Right cardiac atrium (tissue), 5 donors: ENCODE measurements at regions not wholly inside any gene's neighbourhood (a gene's known extent, or its start where the extent isn't known, plus 50 kb on each side); places are given as distances from the start of the nearest gene placed in this dataset.

Experiments
- ATAC-seq, 2 donors: fragments of 200-7000 bp; cut with Tn5 transposase; one replicate each; pipeline versions ENCODE4 v1.8.0 to v1.9.1; 2020; ENCODE audit warnings: moderate library complexity in 2 of 2, mild to moderate bottlenecking in 1 of 2
- DNase-seq, 3 donors: peaks; one replicate each; pipeline ENCODE4 v3.0.0-alpha.2; 2020
- H3K27ac ChIP-seq: one replicate; pipeline ENCODE4 v1.5.1; 2013; ENCODE audit warnings: mild to moderate bottlenecking, low read length, control low read depth, moderate library complexity
- H3K27me3 ChIP-seq: one replicate; pipeline ENCODE4 v1.6.1; 2013; ENCODE audit not compliant: control insufficient read depth, insufficient read depth
- H3K4me1 ChIP-seq: one replicate; pipeline ENCODE4 v1.6.1; 2013; ENCODE audit warnings: low read length; ENCODE audit not compliant: control insufficient read depth, insufficient read depth
- H3K4me3 ChIP-seq: one replicate; pipeline ENCODE4 v1.5.1; 2013; ENCODE audit warnings: low read length, control low read depth
- H3K9me3 ChIP-seq: one replicate; pipeline ENCODE4 v1.6.1; 2013; ENCODE audit warnings: low read length; ENCODE audit not compliant: control insufficient read depth
- WGBS: extraction: QIAGEN DNeasy Blood & Tissue Kit; methylation state at CpG from one replicate; pipeline ENCODE4 v1.1.7; 2013; 5-methylcytosine and 5-hydroxymethylcytosine counted together
- intact Hi-C, 4 donors: fragments of 100-400 bp; cut with DNase I; formaldehyde crosslinking; loops; one replicate each; pipeline versions ENCODE4 v1.11.0 to v1.14.0; 2022 to 2023
- donor health status: healthy with polysubstance abuse.
- donor health status: DM: no; HTN: yes; CAD: no.
- donor health status: DM: no; HTN: no; CAD: no.
- donor health status: DM: no; HTN: yes; CAD: no; lungs with severe emphysema.
- donor health status: DM: yes; HTN: yes; CAD: no.

DNA sequence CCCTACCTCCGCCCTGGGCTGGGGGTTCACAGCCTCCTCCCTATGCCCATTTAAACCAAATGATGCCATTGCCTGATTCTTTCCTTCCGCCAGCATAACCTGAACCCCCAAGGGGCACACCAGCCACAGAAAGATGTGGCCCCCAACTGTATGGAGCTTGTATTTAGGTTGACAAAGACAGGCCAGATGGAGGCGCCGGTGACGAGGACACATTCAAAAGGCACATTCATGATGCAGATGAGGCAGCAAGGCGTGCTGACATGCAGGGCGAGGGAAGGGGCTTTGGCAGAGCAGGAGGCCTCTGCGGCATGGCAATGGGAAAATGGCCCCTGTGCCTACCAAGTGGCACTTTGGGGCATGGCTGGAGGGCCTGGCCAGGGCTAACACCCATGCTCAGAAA, 112.2 kb downstream of the RFLNA start:
- 96% methylated on average over 8 of the region's 8 CpGs for WGBS
- DNase-seq = peak in 1 of 3 donors; percentile 47
- Histone ChIP-seq H3K27me3 (no peaks in the 10 kb centered on the region), H3K27ac (no peak overlapping the region), H3K9me3 (no peaks in the 10 kb centered on the region), H3K4me1 (peaks cover 22% of the 10 kb centered on the region), H3K4me3 (no peak overlapping the region)
- intact Hi-C loops = no loop called here
- ATAC-seq = no peak

DNA sequence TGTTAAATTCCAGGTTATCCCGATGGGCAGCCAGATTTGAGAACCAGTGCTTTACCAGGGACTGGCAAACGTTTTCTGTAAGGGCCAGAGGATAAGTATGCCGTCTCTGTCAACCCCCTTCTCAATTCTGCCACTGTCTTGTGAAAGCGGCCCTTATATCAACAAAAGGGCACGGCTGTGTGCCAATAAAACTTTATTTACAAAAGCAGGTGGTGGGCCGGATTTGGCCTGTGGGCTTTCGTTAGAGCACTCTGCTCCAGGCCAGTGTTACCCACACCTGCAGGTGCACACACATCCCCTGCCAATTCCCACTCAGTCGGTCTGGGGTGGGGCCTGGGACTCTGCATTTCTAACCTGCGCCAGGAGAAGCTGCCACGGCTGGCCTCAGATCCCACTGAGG, 111.2 kb downstream of the RFLNA start:
- ATAC-seq (no peak), DNase-seq (no peak)
- H3K4me3 ChIP-seq = no peak overlapping the region
- 95% methylated on average over 10 of the region's 10 CpGs for WGBS
- intact Hi-C loops = no loop called here
- no peaks in the 10 kb centered on the region for H3K9me3 ChIP-seq
- peaks cover 22% of the 10 kb centered on the region for H3K4me1 ChIP-seq
- H3K27ac ChIP-seq = no peak overlapping the region
- no peaks in the 10 kb centered on the region for H3K27me3 ChIP-seq

DNA sequence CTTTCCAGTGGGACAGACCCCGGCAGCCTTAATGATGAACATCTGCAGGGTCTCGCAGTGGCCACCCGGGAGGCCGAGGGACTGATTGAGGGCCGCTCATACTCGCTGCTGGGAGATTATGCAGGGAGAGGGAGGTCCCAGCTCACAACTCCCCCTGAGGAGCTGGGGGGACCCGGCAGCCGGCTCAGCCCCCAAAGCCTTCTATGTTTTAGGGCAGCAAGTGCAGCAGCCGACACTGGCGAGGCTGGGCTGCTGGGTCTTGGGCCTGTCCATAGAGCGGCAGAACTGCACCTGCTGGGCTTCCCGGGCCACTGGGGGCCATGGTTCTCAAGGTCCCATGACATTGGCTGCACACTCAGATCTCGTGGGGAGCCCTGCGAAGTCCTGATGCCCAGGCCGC, 110.7 kb downstream of the RFLNA start:
- Histone ChIP-seq H3K27ac (no peak overlapping the region), H3K4me3 (no peak overlapping the region), H3K4me1 (peaks cover 20% of the 10 kb centered on the region), H3K27me3 (no peaks in the 10 kb centered on the region), H3K9me3 (no peaks in the 10 kb centered on the region)
- 83% methylated on average over 15 of the region's 15 CpGs for WGBS
- intact Hi-C loops = no loop called here
- DNase-seq = peak in 2 of 3 donors; percentile 44 to 47
- ATAC-seq = no peak

DNA sequence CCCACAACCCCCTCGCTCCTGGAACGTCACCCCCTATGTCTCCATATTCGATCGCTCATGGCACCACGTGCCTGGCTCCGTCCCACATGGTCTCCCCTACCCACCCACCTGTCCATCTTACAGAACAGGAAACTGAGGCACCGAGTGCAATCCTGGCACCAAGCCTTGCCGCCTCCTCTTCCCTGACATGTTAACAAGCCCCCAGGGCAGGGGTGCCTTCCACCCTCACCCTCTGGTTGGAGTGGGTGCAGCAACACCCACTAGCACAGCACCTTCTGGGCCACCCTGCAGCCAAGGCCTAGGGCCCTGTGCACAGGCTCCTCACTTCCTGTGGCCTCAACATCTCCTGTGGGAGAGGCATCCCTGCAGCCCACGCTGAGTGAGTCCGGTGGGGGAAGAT, 110.3 kb downstream of the RFLNA start:
- no peak overlapping the region for H3K4me3 ChIP-seq
- ATAC-seq = no peak
- H3K4me1 ChIP-seq = peaks cover 20% of the 10 kb centered on the region
- intact Hi-C loops = no loop called here
- no peaks in the 10 kb centered on the region for H3K27me3 ChIP-seq
- no peak overlapping the region for H3K27ac ChIP-seq
- no peaks in the 10 kb centered on the region for H3K9me3 ChIP-seq
- WGBS = 84% methylated on average over 10 of the region's 10 CpGs
- peak in 2 of 3 donors; percentile 34 to 46 for DNase-seq

DNA sequence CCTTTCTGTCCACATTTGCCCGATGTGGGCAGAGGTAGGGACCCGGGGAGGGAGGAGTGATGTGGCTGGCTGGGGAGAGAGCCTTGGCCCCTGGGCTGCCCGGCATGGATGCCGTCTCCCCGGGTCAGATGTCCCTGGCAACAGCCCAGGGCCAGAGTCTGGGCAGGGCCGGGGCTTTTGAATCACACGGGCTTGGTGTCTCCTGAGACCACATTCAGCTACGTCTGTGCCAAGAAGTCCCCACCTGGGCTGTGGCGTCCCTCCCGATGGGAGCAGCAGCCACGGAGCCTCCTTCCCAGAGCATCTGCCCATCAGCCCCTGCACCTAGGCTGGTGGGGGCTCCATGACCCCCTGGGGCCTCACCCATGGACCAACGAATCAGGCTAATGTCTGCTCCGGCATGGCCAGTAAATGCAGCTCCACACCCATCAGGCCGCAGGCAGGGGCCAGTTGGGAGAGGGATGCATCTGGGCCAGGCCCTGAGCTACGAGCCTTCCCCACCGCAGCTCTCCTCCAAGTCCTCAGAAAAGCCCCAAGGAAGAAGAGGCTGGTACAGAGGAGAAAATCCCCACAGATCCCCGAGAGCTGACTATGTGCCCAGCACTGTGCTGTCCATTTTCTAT, 109.4 kb downstream of the RFLNA start:
- H3K27me3 ChIP-seq = no peaks in the 10 kb centered on the region
- peaks cover 15% of the 10 kb centered on the region for H3K4me1 ChIP-seq
- H3K9me3 ChIP-seq = no peaks in the 10 kb centered on the region
- H3K27ac ChIP-seq = no peak overlapping the region
- H3K4me3 ChIP-seq = no peak overlapping the region
- intact Hi-C loops = no loop called here
- WGBS = 42% methylated on average over 17 of the region's 17 CpGs
- DNase-seq (peak in 2 of 3 donors; percentile 77 to 80), ATAC-seq (peak in 1 of 2 donors; percentile 53)

DNA sequence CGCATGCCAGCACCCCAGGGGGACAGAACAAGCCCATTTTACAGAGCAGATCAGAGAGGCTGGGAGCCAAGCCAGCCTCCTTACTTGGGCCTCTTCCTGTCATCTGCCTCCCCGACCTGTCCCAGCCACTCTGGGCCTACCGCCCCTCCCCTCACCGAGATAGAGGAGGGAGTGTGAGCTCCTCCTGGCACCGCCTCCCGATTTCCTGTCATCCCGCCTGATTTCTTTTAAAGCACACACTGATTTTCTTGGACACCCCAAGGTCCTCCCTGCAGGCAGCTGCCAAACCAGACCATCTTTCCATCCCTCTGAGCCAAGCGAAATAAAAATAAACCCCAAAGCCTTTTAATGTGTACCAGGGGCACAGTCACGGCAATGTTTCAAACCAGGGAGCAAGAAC, 108.4 kb downstream of the RFLNA start:
- ATAC-seq (peak; percentile 58 to 64), DNase-seq (peak; percentile 76 to 87 (median 82))
- intact Hi-C loops = no loop called here
- H3K27me3 ChIP-seq = no peaks in the 10 kb centered on the region
- no peak overlapping the region for H3K4me3 ChIP-seq
- peak overlapping the region; percentile 25 for H3K27ac ChIP-seq
- WGBS = 45% methylated on average over 9 of the region's 9 CpGs
- peaks cover 22% of the 10 kb centered on the region for H3K4me1 ChIP-seq
- H3K9me3 ChIP-seq = no peaks in the 10 kb centered on the region

DNA sequence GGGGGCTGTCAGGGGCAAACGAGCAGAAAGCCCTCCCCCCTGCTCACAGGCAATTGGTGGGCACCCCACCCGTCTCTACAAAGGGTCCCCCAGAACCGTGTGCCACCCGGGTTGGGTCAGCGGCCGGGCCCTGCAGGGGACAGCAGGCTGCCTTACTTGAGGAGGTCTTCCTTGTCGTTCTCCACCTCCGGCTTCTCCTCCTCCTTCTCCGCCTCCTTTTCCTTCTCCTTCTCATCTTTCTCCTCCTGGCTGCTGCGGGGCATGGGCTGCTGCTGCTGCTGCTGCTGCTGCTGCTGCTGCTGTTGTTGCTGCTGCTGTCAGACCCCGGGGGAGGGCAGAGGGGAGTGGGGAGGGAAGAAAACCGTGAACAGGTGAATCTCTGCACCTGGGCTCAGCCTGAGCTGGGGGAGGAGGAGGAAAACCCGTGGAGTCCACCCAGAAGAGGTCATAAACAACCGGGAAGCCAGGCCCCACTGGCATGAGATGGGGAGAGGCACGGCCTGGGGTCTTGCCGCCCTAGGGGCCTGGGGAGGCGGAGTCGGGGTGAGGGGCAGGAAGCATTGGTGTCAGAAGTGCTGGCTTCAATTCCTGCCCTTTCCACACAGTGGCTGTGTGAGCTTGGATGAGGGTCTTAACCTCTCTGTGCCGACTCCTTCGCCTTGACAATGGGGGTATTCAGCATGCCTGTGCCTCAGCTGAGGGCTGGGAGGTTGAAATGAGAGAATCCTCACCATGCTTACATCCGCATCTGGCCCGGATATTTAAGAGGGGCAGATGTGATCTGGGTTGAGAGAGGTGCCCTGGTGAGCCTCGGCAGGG, 107.6 kb downstream of the RFLNA start:
- H3K4me1 ChIP-seq = peaks cover 24% of the 10 kb centered on the region
- H3K27ac ChIP-seq = peak overlapping the region; percentile 0
- intact Hi-C loops = no loop called here

DNA sequence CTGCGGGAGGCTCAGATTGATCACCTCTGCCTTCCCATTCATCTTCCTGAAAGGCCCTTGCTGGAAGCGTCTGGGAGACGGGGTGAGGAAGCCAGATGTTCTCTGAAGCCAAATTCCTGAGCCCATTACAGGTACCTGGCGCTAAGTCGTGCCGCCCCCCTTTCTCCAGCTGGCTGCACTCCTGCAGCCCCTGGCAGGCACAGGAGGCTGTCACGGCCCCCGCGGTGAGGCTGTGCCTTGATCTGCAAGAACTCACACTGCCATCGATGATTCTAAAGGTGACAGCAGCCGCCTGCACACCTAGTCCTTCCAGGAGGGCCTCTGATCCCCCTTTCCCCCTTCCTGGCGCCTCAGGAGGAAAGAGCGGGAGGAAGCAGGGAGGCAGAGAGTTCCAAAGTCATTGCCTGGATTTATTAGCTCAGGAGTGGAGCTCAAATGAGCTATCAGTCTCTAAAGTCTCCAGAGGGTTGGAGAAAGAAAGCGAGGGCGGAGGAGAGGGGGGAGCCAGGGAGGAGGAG, 106.9 kb downstream of the RFLNA start:
- peaks cover 24% of the 10 kb centered on the region for H3K4me1 ChIP-seq
- H3K27me3 ChIP-seq = no peaks in the 10 kb centered on the region

More for the DNA sequence above, 107.6 kb downstream of the RFLNA start:
- ATAC-seq (no peak), DNase-seq (no peak)
- no peak overlapping the region for H3K4me3 ChIP-seq
- H3K9me3 ChIP-seq = no peaks in the 10 kb centered on the region
- 67% methylated on average over 23 of the region's 23 CpGs for WGBS
- H3K27me3 ChIP-seq = no peaks in the 10 kb centered on the region

DNA sequence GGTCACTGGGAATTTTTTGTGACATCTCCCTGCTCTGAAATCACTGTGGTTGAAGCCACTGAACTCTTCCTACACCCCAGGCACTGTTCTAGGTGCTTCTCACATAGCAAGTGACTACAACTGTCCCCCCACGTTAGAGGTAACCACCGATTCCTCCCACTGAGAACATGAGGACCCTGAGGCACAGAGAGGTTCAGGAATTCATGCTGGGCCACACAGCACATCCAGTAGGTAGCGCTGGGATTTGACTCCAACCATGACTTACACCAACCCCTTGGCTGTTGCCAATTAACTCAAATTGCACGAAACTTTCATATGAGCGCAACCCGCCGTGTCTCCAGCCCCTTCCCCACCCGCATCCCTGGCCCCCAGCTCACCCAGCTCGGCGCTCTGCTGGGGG, 105.2 kb downstream of the RFLNA start:
- H3K4me3 ChIP-seq = no peak overlapping the region
- no peak overlapping the region for H3K27ac ChIP-seq
- intact Hi-C loops = no loop called here
- WGBS = 98% methylated on average over 10 of the region's 10 CpGs
- H3K9me3 ChIP-seq = no peaks in the 10 kb centered on the region
- no peak for ATAC-seq
- DNase-seq = no peak
- H3K4me1 ChIP-seq = peaks cover 26% of the 10 kb centered on the region
- H3K27me3 ChIP-seq = no peaks in the 10 kb centered on the region

More for the DNA sequence above, 106.9 kb downstream of the RFLNA start:
- WGBS = 75% methylated on average over 15 of the region's 15 CpGs
- no peak for ATAC-seq
- H3K27ac ChIP-seq = no peak overlapping the region
- DNase-seq = peak in 1 of 3 donors; percentile 53
- intact Hi-C loops = no loop called here
- H3K9me3 ChIP-seq = no peaks in the 10 kb centered on the region
- no peak overlapping the region for H3K4me3 ChIP-seq

DNA sequence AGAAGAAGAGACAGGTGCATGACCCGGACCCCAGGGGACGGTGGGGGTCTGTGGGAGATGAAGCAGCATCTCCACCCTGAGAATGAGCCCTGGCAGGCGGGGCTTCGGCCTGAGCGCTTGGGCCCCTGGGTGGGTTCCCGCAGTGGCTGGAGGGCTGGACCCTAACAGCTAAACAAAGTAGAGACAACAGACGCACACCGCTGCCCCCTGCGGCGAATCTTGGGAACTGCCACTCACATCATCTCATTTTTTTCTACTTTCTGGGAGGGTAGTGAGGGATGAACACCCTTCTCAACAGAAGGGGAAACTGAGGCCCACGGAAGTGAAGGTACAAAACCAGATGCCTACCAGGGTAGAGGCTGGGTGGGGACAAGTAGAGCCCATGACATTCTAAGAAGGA, 104.7 kb downstream of the RFLNA start:
- Histone ChIP-seq H3K27ac (no peak overlapping the region), H3K4me1 (peaks cover 26% of the 10 kb centered on the region), H3K27me3 (no peaks in the 10 kb centered on the region), H3K9me3 (no peaks in the 10 kb centered on the region), H3K4me3 (no peak overlapping the region)
- 68% methylated on average over 11 of the region's 11 CpGs for WGBS
- intact Hi-C loops = no loop called here
- DNase-seq (peak in 2 of 3 donors; percentile 50 to 79), ATAC-seq (no peak)

DNA sequence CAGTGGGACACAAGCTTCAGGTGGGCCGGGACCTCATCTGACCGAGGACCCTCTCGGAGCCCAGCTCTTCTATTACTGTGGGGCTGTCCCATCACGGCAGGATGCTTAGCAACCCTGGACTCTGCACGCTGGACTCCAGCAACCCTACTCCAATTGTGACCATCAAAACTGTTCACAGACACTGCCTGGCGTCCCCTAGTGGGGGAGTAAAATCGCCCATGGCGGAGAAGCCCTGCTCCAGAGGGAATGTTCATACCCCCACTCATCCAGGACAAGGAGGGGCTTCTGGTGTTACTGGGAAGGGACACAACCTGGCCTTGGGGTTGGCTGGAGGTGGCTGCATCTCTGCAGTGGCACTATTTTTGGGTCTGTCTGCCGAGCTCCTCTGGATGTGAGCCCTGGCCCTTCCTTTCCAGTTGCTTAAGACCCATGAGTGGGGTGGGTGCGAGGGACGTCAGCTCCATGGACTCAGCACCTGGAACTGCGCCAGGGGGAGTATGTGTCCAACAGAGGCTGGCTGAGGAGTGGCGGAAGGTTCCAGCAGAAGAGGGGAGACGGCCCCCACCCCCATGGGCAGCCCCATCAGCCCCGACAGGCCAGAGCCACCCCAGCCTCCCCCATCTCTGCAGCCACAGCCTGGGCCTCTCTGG, 103.8 kb downstream of the RFLNA start:
- DNase-seq (peak; percentile 93 to 96 (median 93)), ATAC-seq (peak; percentile 65 to 68)
- Histone ChIP-seq H3K9me3 (no peaks in the 10 kb centered on the region), H3K4me3 (no peak overlapping the region), H3K27ac (peak overlapping the region; percentile 62), H3K27me3 (no peaks in the 10 kb centered on the region), H3K4me1 (peaks cover 25% of the 10 kb centered on the region)
- intact Hi-C loops = no loop called here
- WGBS = 63% methylated on average over 15 of the region's 15 CpGs
